ENCODE measurements at regions not wholly inside any gene's neighbourhood (a gene's known extent, or its start where the extent isn't known, plus 50 kb on each side); places are given as distances from the start of the nearest gene placed in this dataset.

DNA sequence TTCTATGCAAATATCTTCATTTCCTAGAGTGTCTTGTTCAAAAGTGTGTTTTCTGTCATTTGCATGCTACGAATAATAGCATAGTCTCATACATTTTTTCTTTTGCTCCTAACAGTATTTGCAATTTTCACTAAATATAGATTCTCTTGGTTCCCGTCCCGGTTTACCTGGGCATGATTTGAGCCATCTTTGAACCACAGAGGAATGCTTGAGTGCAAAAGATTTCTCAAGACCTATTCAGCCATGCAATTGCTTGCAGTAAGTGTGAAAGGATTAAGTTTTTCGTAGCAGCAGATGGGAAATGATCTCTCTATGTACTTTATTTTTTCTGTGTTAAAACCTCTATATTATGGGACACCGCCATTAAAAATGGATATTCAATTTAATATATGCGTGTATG lies 733.0 kb downstream of the ZPLD1 start:
- Mint-ChIP-seq H3K4me3 (ENCODE audit: low read depth) (no peak overlapping the region), H3K9me3 (peaks cover 3% of the 10 kb centered on the region), H3K27ac (no peak overlapping the region), H3K27me3 (ENCODE audit: low read depth) (no peaks in the 10 kb centered on the region), H3K4me1 (ENCODE audit: low read depth) (no peaks in the 10 kb centered on the region), H3K36me3 (ENCODE audit: low read depth) (no peaks in the 10 kb centered on the region)
- intact Hi-C loops (cut with micrococcal nuclease) = no loop called here
- no peak for DNase-seq (ENCODE audit: low spot score)

DNA sequence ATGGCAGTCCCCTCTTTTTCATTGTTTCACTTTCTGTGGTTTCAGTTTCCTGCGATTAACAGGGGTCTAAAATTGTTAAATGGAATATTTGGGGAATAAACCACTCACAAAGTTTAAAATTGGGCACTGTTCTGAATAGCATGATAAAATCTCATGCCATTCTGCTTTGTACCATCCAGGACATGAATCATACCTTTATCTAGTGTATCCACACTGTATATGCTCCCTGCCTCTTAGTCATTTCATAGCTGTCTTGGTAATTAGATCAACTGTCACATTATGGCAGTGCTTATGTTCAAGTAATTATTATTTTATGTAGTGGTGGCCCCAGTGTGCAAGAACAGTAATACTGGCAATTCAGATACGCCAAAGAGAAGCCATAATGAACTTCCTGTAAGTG lies 734.5 kb downstream of the ZPLD1 start:
- Mint-ChIP-seq H3K4me1 (ENCODE audit: low read depth) (no peaks in the 10 kb centered on the region), H3K9me3 (peaks cover 3% of the 10 kb centered on the region), H3K27me3 (ENCODE audit: low read depth) (no peaks in the 10 kb centered on the region), H3K27ac (no peak overlapping the region), H3K4me3 (ENCODE audit: low read depth) (no peak overlapping the region), H3K36me3 (ENCODE audit: low read depth) (no peaks in the 10 kb centered on the region)
- intact Hi-C loops (cut with micrococcal nuclease) = no loop called here
- no peak for DNase-seq (ENCODE audit: low spot score)

DNA sequence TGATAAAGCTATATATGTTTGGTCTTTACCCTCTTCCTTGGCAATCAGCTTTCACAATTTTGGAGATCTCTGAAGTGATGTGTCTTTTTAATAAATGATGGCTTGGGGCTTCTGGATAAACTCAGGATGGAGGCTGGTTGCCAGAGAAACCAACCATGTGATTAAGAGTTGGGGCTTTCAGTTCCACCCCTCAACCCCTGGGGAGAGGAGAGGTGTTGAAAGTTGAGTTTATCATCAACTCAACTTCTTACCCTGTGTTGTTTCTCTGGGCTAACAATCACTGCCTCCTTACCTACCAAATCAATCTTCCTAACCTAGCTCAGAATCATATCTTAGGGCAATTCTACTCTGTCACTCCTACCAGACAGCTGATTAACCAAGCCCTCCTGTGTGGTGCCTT lies 735.8 kb downstream of the ZPLD1 start:
- DNase-seq (ENCODE audit: low spot score) = no peak
- H3K9me3 Mint-ChIP-seq = peaks cover 3% of the 10 kb centered on the region
- no peaks in the 10 kb centered on the region for H3K4me1 Mint-ChIP-seq (ENCODE audit: low read depth)
- no peak overlapping the region for H3K27ac Mint-ChIP-seq
- intact Hi-C loops (cut with micrococcal nuclease) = no loop called here
- no peaks in the 10 kb centered on the region for H3K36me3 Mint-ChIP-seq (ENCODE audit: low read depth)
- H3K4me3 Mint-ChIP-seq (ENCODE audit: low read depth) = no peak overlapping the region
- no peaks in the 10 kb centered on the region for H3K27me3 Mint-ChIP-seq (ENCODE audit: low read depth)

DNA sequence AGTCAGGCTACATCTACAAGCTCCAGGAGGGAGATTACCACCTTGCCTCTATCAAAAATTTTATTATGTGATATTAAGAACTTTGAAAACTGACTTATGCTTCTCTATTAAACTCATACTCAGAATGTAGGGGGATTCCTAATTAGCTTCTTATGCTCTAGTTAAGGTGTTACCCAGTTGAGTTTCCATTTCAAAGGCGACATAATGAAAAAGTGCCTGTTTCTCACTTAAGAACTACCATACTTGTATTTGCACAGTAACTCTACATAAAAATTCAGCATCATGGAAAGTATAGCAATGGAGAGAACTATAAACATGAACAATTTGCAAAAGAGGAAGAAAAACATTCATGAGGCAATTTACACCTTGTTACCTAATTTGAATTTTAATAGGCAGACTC lies 739.1 kb downstream of the ZPLD1 start:
- H3K4me3 Mint-ChIP-seq (ENCODE audit: low read depth) = no peak overlapping the region
- no peak for DNase-seq (ENCODE audit: low spot score)
- H3K9me3 Mint-ChIP-seq = no peaks in the 10 kb centered on the region
- H3K27me3 Mint-ChIP-seq (ENCODE audit: low read depth) = no peaks in the 10 kb centered on the region
- no peaks in the 10 kb centered on the region for H3K36me3 Mint-ChIP-seq (ENCODE audit: low read depth)
- H3K4me1 Mint-ChIP-seq (ENCODE audit: low read depth) = no peaks in the 10 kb centered on the region
- no peak overlapping the region for H3K27ac Mint-ChIP-seq
- intact Hi-C loops (cut with micrococcal nuclease) = no loop called here

DNA sequence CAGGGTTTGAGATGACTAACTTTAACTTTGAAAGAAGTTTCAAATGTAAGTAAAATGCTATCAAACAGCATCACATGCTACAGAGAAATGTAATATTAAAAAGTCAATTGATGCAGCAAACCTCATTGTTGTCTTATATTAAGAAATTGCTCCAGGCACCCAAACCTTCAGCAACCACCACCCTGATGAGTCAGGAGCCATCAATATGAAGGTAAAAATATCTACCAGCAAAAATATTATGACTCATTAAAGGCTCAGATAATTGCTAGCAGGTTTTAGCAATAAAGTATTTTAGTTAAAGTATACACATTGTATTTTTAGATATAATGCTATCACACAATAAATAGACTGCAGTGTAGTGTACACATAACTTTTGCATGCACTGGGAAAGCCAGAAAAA lies 746.3 kb downstream of the ZPLD1 start:
- Mint-ChIP-seq H3K27me3 (ENCODE audit: low read depth) (no peaks in the 10 kb centered on the region), H3K4me3 (ENCODE audit: low read depth) (no peak overlapping the region), H3K36me3 (ENCODE audit: low read depth) (no peaks in the 10 kb centered on the region), H3K4me1 (ENCODE audit: low read depth) (no peaks in the 10 kb centered on the region), H3K27ac (no peak overlapping the region), H3K9me3 (peaks cover 4% of the 10 kb centered on the region)
- intact Hi-C loops (cut with micrococcal nuclease) = no loop called here
- DNase-seq (ENCODE audit: low spot score) = no peak

DNA sequence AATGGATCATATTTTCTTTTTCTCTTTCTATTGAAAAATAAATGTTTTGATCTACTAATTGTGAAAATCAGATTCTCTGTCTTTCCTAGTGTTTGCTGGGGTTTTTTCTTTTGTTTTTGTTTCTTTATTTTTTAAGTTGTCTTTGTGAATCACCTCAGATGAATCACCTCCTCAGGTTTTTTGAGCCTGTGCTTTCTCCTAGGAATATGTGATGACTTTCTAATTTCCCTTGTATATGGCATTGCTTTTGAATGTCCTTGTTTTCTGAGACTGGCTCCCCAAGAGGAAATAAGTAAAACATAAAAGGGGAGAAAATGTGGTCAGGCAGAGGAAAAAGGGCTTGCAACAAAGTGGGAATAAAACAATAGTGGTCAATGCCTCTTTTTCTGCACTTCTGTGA lies 750.0 kb downstream of the ZPLD1 start:
- H3K4me1 Mint-ChIP-seq (ENCODE audit: low read depth) = no peaks in the 10 kb centered on the region
- intact Hi-C loops (cut with micrococcal nuclease) = no loop called here
- H3K27ac Mint-ChIP-seq = no peak overlapping the region
- H3K36me3 Mint-ChIP-seq (ENCODE audit: low read depth) = no peaks in the 10 kb centered on the region
- no peaks in the 10 kb centered on the region for H3K27me3 Mint-ChIP-seq (ENCODE audit: low read depth)
- peaks cover 4% of the 10 kb centered on the region for H3K9me3 Mint-ChIP-seq
- H3K4me3 Mint-ChIP-seq (ENCODE audit: low read depth) = no peak overlapping the region
- no peak for DNase-seq (ENCODE audit: low spot score)

DNA sequence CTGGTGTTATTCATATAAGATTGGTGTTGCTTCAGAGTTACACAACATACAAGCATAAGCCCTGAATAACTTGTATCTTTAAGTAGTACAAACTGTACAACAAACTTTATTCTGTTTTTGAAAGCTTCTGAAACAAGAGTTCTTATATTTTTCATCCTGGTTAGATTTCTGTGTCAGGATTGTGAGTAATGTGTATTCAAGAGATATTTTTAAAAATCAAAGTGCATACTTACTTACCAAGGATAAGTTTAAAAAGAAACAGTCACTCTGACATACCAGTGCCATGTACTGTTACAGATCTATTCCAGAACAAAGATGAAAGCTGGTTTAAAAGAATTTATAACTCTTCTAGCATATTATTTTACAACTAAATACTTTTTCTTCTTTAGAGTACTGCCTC lies 755.1 kb downstream of the ZPLD1 start:
- H3K27ac Mint-ChIP-seq = no peak overlapping the region
- no peak overlapping the region for H3K4me3 Mint-ChIP-seq (ENCODE audit: low read depth)
- no peaks in the 10 kb centered on the region for H3K36me3 Mint-ChIP-seq (ENCODE audit: low read depth)
- H3K9me3 Mint-ChIP-seq = no peaks in the 10 kb centered on the region
- H3K27me3 Mint-ChIP-seq (ENCODE audit: low read depth) = no peaks in the 10 kb centered on the region
- H3K4me1 Mint-ChIP-seq (ENCODE audit: low read depth) = no peaks in the 10 kb centered on the region
- intact Hi-C loops (cut with micrococcal nuclease) = no loop called here
- no peak for DNase-seq (ENCODE audit: low spot score)

DNA sequence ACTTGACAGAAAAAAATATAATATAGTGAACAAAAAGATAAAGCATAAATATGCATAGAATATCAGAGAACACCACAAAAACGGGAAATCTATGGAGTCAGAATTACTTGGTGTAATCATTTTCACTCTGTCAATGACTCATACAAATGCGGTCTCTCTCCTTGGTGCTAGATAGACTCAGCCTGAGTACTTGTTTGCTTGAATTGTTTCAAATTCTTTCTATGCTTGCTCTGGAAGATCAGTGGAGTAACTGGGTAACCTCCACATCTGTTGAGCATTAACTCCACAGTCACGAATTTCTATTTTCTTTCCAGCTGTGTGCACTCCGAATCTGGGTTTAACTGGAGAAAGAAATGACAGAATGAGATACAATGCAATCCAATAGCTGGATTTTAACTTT lies 760.4 kb downstream of the ZPLD1 start:
- Mint-ChIP-seq H3K4me3 (ENCODE audit: low read depth) (no peak overlapping the region), H3K4me1 (ENCODE audit: low read depth) (no peaks in the 10 kb centered on the region), H3K27ac (no peak overlapping the region), H3K27me3 (ENCODE audit: low read depth) (no peaks in the 10 kb centered on the region), H3K9me3 (peaks cover 5% of the 10 kb centered on the region), H3K36me3 (ENCODE audit: low read depth) (no peaks in the 10 kb centered on the region)
- DNase-seq (ENCODE audit: low spot score) = no peak
- intact Hi-C loops (cut with micrococcal nuclease) = no loop called here

DNA sequence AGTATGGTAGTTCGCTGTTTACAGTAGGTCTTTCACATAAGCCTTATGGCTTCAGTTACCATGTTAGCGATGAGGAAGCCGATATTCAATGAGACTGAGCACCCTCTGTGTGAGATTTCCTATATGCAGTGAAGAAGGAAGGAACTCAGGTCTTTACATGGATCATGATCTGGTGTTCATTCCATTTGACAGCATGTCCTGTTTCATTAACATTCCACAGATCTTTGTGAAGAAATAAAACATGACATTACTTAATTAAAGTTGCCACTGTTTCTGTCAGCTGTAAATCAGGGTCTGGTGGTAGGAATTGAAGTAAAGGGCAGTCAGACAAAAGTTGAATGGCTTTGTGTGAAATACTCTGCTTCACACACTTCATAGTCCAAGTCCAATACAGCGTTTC lies 768.6 kb downstream of the ZPLD1 start:
- H3K4me1 Mint-ChIP-seq (ENCODE audit: low read depth) = no peaks in the 10 kb centered on the region
- intact Hi-C loops (cut with micrococcal nuclease) = no loop called here
- H3K9me3 Mint-ChIP-seq = no peaks in the 10 kb centered on the region
- no peak overlapping the region for H3K27ac Mint-ChIP-seq
- DNase-seq (ENCODE audit: low spot score) = no peak
- no peak overlapping the region for H3K4me3 Mint-ChIP-seq (ENCODE audit: low read depth)
- H3K27me3 Mint-ChIP-seq (ENCODE audit: low read depth) = no peaks in the 10 kb centered on the region
- no peaks in the 10 kb centered on the region for H3K36me3 Mint-ChIP-seq (ENCODE audit: low read depth)

DNA sequence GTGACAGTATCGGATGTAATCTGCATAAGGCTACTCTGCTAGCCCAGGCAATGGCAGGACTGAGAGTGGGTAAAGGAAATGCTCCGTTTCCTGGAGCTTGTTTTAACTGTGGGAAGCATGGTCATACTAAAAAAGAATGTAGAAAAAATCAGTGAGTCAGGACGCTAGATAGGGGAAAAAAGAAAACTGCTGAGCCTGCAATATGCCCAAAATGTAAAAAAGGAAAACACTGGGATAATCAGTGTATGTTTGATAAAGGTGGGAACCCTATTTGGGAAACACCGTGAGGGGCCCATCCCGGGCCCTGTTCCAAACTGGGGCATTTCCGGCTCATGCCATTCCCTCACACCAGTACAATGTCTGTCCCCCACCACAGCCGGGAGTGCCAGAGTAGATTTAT lies 775.8 kb downstream of the ZPLD1 start:
- intact Hi-C loops (cut with micrococcal nuclease) = no loop called here
- no peak overlapping the region for H3K27ac Mint-ChIP-seq
- no peaks in the 10 kb centered on the region for H3K27me3 Mint-ChIP-seq (ENCODE audit: low read depth)
- no peak overlapping the region for H3K4me3 Mint-ChIP-seq (ENCODE audit: low read depth)
- no peaks in the 10 kb centered on the region for H3K4me1 Mint-ChIP-seq (ENCODE audit: low read depth)
- H3K36me3 Mint-ChIP-seq (ENCODE audit: low read depth) = no peaks in the 10 kb centered on the region
- H3K9me3 Mint-ChIP-seq = no peaks in the 10 kb centered on the region
- no peak for DNase-seq (ENCODE audit: low spot score)

DNA sequence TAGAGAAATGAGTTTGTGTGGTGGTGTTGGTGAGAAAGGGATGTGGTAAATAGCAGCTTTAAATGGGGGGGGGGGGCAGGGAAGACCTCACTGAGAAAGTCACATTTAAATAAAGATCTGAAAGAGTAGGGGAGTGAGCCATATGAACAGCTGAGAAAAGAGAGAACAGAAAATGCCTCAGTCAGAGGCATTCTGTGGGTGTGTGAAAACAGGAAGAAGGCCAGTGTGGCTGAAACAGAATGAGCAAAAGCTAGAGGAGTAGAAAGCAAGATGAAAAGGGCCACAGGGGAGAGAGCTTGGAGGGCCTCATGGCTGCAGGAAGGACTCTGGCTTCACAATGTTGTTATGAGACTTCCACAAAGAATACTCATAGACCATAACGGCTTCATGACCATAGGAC lies 783.3 kb downstream of the ZPLD1 start:
- H3K9me3 Mint-ChIP-seq = no peaks in the 10 kb centered on the region
- H3K4me1 Mint-ChIP-seq (ENCODE audit: low read depth) = no peaks in the 10 kb centered on the region
- no peaks in the 10 kb centered on the region for H3K27me3 Mint-ChIP-seq (ENCODE audit: low read depth)
- no peak for DNase-seq (ENCODE audit: low spot score)
- H3K27ac Mint-ChIP-seq = no peak overlapping the region
- H3K4me3 Mint-ChIP-seq (ENCODE audit: low read depth) = no peak overlapping the region
- no peaks in the 10 kb centered on the region for H3K36me3 Mint-ChIP-seq (ENCODE audit: low read depth)
- intact Hi-C loops (cut with micrococcal nuclease) = no loop called here

DNA sequence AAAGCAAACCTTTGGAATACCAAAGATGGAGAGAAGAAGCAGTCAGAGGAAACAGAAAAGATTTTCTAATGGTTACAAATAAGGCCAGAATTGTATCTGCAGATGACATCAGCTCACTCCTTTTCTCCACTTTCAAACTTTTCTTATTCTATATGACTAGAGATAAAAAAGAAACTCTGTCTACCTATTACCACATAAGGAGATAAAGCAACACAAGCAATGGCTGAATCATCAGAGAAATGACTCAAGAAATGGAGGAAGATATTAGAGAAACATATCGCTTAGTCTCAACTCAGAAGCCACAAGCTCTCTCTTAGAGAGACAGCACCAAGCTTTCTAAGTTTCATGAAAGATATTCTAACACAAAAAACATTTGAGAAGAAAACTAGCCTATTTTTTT lies 784.0 kb downstream of the ZPLD1 start:
- Mint-ChIP-seq H3K9me3 (no peaks in the 10 kb centered on the region), H3K36me3 (ENCODE audit: low read depth) (no peaks in the 10 kb centered on the region), H3K4me3 (ENCODE audit: low read depth) (no peak overlapping the region), H3K4me1 (ENCODE audit: low read depth) (no peaks in the 10 kb centered on the region), H3K27ac (no peak overlapping the region), H3K27me3 (ENCODE audit: low read depth) (no peaks in the 10 kb centered on the region)
- intact Hi-C loops (cut with micrococcal nuclease) = no loop called here
- DNase-seq (ENCODE audit: low spot score) = no peak

DNA sequence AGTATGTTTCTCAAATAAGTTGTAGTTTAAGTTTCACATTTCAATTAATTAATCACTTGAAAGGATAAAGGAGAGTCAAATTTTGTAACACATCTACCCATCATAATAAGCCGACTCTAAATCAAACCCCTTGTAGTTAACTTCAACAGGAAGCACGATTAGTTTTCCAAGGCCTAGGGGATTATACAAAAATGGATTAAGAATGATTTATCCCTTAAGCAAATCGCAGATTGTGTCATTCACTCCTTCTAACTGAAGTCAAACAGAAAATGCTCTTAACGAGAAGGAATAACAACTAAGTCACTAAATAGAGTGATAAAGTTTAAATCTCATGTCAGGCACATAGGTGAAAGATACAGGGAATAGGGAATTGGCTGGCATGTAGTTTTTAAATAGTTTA lies 792.8 kb downstream of the ZPLD1 start:
- Mint-ChIP-seq H3K4me3 (ENCODE audit: low read depth) (no peak overlapping the region), H3K27me3 (ENCODE audit: low read depth) (no peaks in the 10 kb centered on the region), H3K27ac (no peak overlapping the region), H3K4me1 (ENCODE audit: low read depth) (no peaks in the 10 kb centered on the region), H3K36me3 (ENCODE audit: low read depth) (no peaks in the 10 kb centered on the region), H3K9me3 (peaks cover 5% of the 10 kb centered on the region)
- intact Hi-C loops (cut with micrococcal nuclease) = no loop called here
- no peak for DNase-seq (ENCODE audit: low spot score)

DNA sequence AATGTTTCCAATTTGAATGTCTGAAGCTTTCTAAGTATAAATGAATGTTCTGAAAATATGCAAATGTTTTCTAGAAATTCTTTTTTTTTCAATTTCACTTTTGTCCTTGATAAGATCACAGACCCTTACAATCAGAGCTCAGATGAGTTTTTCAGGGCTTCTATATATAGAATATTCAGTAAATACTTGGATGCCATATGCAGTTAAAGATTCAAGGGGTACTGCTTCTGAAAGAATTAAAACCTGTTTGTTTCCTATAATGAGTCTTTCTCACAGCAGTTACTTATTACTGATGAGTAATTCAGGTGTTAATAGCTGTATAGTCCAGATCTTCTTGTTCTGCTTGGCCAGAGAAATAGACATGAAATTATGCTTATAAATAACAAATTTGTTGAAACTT lies 812.6 kb downstream of the ZPLD1 start:
- Mint-ChIP-seq H3K9me3 (peaks cover 12% of the 10 kb centered on the region), H3K4me3 (ENCODE audit: low read depth) (no peak overlapping the region), H3K36me3 (ENCODE audit: low read depth) (no peaks in the 10 kb centered on the region), H3K27me3 (ENCODE audit: low read depth) (no peaks in the 10 kb centered on the region), H3K27ac (no peak overlapping the region), H3K4me1 (ENCODE audit: low read depth) (no peaks in the 10 kb centered on the region)
- DNase-seq (ENCODE audit: low spot score) = no peak
- intact Hi-C loops (cut with micrococcal nuclease) = no loop called here

Data from activated T-helper 2 cell treated with anti-CD3 and anti-CD28 coated beads, Interferon-gamma antibody, Interleukin-2, Interleukin-4, amounts not matched to agents 10 μg/mL and 5 μg/mL and 100 μg/mL, durations not matched to agents 14 hours and 24 hours and 36 hours (primary cell).